GM12878 (cell line): ENCODE measurements at regions not wholly inside any gene's neighbourhood (a gene's known extent, or its start where the extent isn't known, plus 50 kb on each side); places are given as distances from the start of the nearest gene placed in this dataset.

Source experiments
- ATAC-seq: fragments of 200-7000 bp; cut with Tn5 transposase; 3 replicates; pipeline ENCODE4 v1.9.1; 2020; ENCODE audit warnings: mild to moderate bottlenecking, moderate library complexity
- BruUV-seq: library from RNA; stranded (reverse); fragments of 400-500 nt; replicated peaks from 2 replicates; lab custom pipeline; 2021; lab: Mats Ljungman, UMichigan
- CTCF ChIA-PET: fragments of 300-600 bp; sonication (Branson Sonifier 250); formaldehyde crosslinking; extraction: SDS; loops from one replicate; lab custom pipeline; 2021; ENCODE audit warnings: inconsistent platforms; lab: Yijun Ruan, JAX
- POLR2A ChIA-PET: fragments of 350-600 bp; formaldehyde crosslinking; extraction: SDS; loops from one replicate; lab custom pipeline; 2021; ENCODE audit warnings: inconsistent platforms; lab: Charles Lee
- RAD21 ChIA-PET: fragments of 300-600 bp; sonication (Branson Sonifier 250); formaldehyde crosslinking; loops from one replicate; lab custom pipeline; 2023; ENCODE audit warnings: antibody characterized with exemption; ENCODE audit not compliant: unreplicated experiment; lab: Charles Lee
- SMC1A ChIA-PET: fragments of 300-600 bp; sonication (Branson Sonifier 250); formaldehyde crosslinking; loops from one replicate; lab custom pipeline; 2023; ENCODE audit not compliant: unreplicated experiment, uncharacterized antibody; lab: Charles Lee
- DNase-seq: peaks from one replicate; pipeline ENCODE4 v3.0.0-alpha.2; 2011; ENCODE audit warnings: low read depth, low spot score
- FAIRE-seq: peaks from 3 replicates; lab custom pipeline; 2011; peaks lifted over from hg19 to GRCh38; lab: Jason Lieb, UNC
- H2AFZ ChIP-seq: 2 replicates; pipeline ENCODE4 v1.6.0; 2011; ENCODE audit warnings: low read depth, low read length, control low read depth; ENCODE audit not compliant: control insufficient read depth
- H3K27ac ChIP-seq: 2 replicates; pipeline ENCODE4 v1.5.1; 2011; ENCODE audit warnings: control low read depth; ENCODE audit not compliant: control insufficient read depth, insufficient read depth
- H3K27me3 ChIP-seq, 2 experiments: replicated peaks in 1 of 2; 2 replicates each; pipeline versions ENCODE4 v1.6.0 to v1.6.1; 2011; ENCODE audit warnings: low read length in 1 of 2; ENCODE audit not compliant: control insufficient read depth in 2 of 2, insufficient read depth in 2 of 2
- H3K36me3 ChIP-seq, 2 experiments: 2 replicates each; pipeline ENCODE4 v1.5.1; 2011; ENCODE audit warnings: low read length in 1 of 2; ENCODE audit not compliant: control insufficient read depth in 2 of 2, insufficient read depth in 2 of 2
- H3K4me1 ChIP-seq: 2 replicates; pipeline ENCODE4 v1.6.1; 2011; ENCODE audit warnings: mild to moderate bottlenecking, low read length, moderate library complexity, mixed read lengths; ENCODE audit not compliant: control insufficient read depth, insufficient read depth
- H3K4me2 ChIP-seq: 2 replicates; pipeline ENCODE4 v1.6.0; 2011; ENCODE audit warnings: control low read depth; ENCODE audit not compliant: control insufficient read depth, insufficient read depth
- H3K4me3 ChIP-seq: fragments of 200-600 bp; sonication (generic); 2 replicates; pipeline ENCODE4 v1.5.1; 2016
- H3K79me2 ChIP-seq: 2 replicates; pipeline ENCODE4 v1.6.0; 2011; ENCODE audit warnings: low read length; ENCODE audit not compliant: control insufficient read depth, insufficient read depth
- H3K9ac ChIP-seq: 2 replicates; pipeline ENCODE4 v1.8.0; 2011; ENCODE audit warnings: low read length, control low read depth, mixed read lengths; ENCODE audit not compliant: control insufficient read depth, insufficient read depth
- H3K9me3 ChIP-seq: replicated peaks from 3 replicates; pipeline ENCODE4 v1.5.1; 2011; ENCODE audit warnings: mild to moderate bottlenecking, low read length; ENCODE audit not compliant: control insufficient read depth, insufficient read depth
- H4K20me1 ChIP-seq: 2 replicates; pipeline ENCODE4 v1.6.0; 2011; ENCODE audit not compliant: control insufficient read depth, insufficient read depth
- BCL11A ChIP-seq: IDR thresholded peaks from 2 replicates; pipeline ENCODE4 v1.6.1; 2011; ENCODE audit warnings: low read depth, low read length
- CREB1 ChIP-seq: IDR thresholded peaks from 2 replicates; pipeline ENCODE4 v1.6.1; 2012; ENCODE audit warnings: low read depth, mild to moderate bottlenecking, inconsistent platforms
- PML ChIP-seq: IDR thresholded peaks from 2 replicates; pipeline ENCODE4 v1.6.1; 2012; ENCODE audit warnings: low read length, inconsistent platforms
- POLR2AphosphoS5 ChIP-seq: IDR thresholded peaks from 2 replicates; pipeline ENCODE4 v1.6.1; 2011; ENCODE audit warnings: mild to moderate bottlenecking, low read length, inconsistent platforms
- YBX1 ChIP-seq: fragments of 450-650 bp; IDR thresholded peaks from 2 replicates; pipeline ENCODE4 v1.6.1; 2016; ENCODE audit warnings: antibody characterized with exemption
- ZBTB33 ChIP-seq: fragments of 450-650 bp; IDR thresholded peaks from 2 replicates; pipeline ENCODE4 v1.6.1; 2017; ENCODE audit warnings: mild to moderate bottlenecking
- ZNF384 ChIP-seq: IDR thresholded peaks from 2 replicates; pipeline ENCODE4 v1.6.1; 2012; ENCODE audit warnings: low read depth, mild to moderate bottlenecking, low read length, improper control_type of control experiment, borderline replicate concordance
- ZNF592 ChIP-seq: fragments of 450-650 bp; IDR thresholded peaks from 2 replicates; pipeline ENCODE4 v1.6.1; 2017; ENCODE audit warnings: mild to moderate bottlenecking, moderate library complexity
- WGBS: methylation state at CpG from one replicate; pipeline ENCODE4 v1.1.6; 2016; ENCODE audit warnings: low lambda C conversion rate; ENCODE audit not compliant: insufficient replicate concordance, insufficient coverage; ENCODE audit errors: missing lambda C conversion rate; 5-methylcytosine and 5-hydroxymethylcytosine counted together
- in situ Hi-C: fragments of 300-500 bp; cut with MboI; formaldehyde crosslinking; loops from 9 replicates; pipeline ENCODE4 v1.14.3; 2018; ENCODE audit warnings: mixed read lengths
- intact Hi-C: fragments of 100-400 bp; cut with micrococcal nuclease; formaldehyde crosslinking; loops from one replicate; pipeline ENCODE4 v1.14.2; 2022; ENCODE audit not compliant: unreplicated experiment

- RAD21 ChIA-PET: no interaction called here
- H3K4me1 ChIP-seq: no peaks in the 10 kb centered on the region
- SMC1A ChIA-PET: no interaction called here
- no peaks in the 10 kb centered on the region for H3K9me3 ChIP-seq
- H3K79me2 ChIP-seq: no peaks in the 10 kb centered on the region
- POLR2A ChIA-PET: no interaction called here
- 23% methylated on average over 4 of the region's 4 CpGs for WGBS
- no peak overlapping the region for H3K4me3 ChIP-seq
- no peak overlapping the region for H3K9ac ChIP-seq
- TF ChIP-seq POLR2AphosphoS5 (no peak), PML (no peak), ZBTB33 (no peak), BCL11A (no peak), ZNF384 (no peak), CREB1 (no peak), YBX1 (no peak), ZNF592 (no peak)
- H3K4me2 ChIP-seq: no peak overlapping the region
- H3K27me3 ChIP-seq: no peaks in the 10 kb centered on the region
- intact Hi-C loops: no loop called here
- FAIRE-seq (no peak), ATAC-seq (no peak), DNase-seq (no peak)
- in situ Hi-C loops: no loop called here
- BruUV-seq: no TSS peak
- no peak overlapping the region for H3K27ac ChIP-seq
- no peaks in the 10 kb centered on the region for H3K36me3 ChIP-seq
- CTCF ChIA-PET: no interaction called here
- no peaks in the 10 kb centered on the region for H4K20me1 ChIP-seq
- H2AFZ ChIP-seq: no peak overlapping the region
Observed at GRCh38 chr7:53292341-53292740, 256.9 kb downstream of the POM121L12 start.
